ENCODE measurements at regions not wholly inside any gene's neighbourhood (a gene's known extent, or its start where the extent isn't known, plus 50 kb on each side); places are given as distances from the start of the nearest gene placed in this dataset.

- TF ChIP-seq IKZF5 (CRISPR knock-in tag; IDR thresholded peaks at IDR 0.05) (no peak), KAT8 (CRISPR knock-in tag; IDR thresholded peaks at IDR 0.05) (no peak), PAF1 (CRISPR knock-in tag; IDR thresholded peaks at IDR 0.05) (no peak), SMARCE1 (IDR thresholded peaks at IDR 0.05; ENCODE audit: borderline replicate concordance) (no peak)
Measured at GRCh38 chr5:167943343-167943742, 348.1 kb upstream of the WWC1 start (continued).

GRCh38 chr5:167944121-167944852 is 347.2 kb upstream of the WWC1 start:
- WGBS (ENCODE audit: low lambda C conversion rate): 3% methylated on average over 9 of the region's 9 CpGs
- ATAC-seq (no peak), DNase-seq (ENCODE audit: low spot score) (no peak), FAIRE-seq (no peak)
- no peaks in the 10 kb centered on the region for H3K27me3 ChIP-seq (ENCODE audit: control insufficient read depth in 1 of 2, insufficient read depth in 2 of 2, low read length in 2 of 2)
- no peaks in the 10 kb centered on the region for H3K36me3 ChIP-seq (replicated peaks in 1 of 2; ENCODE audit: control insufficient read depth in 1 of 2, insufficient read depth in 2 of 2, low read length in 2 of 2)
- H3K4me2 ChIP-seq (ENCODE audit: low read depth, low read length): no peak overlapping the region
- H3K27ac ChIP-seq (ENCODE audit: extremely low read length, insufficient read depth, low read length): no peak overlapping the region
- intact Hi-C loops (cut with micrococcal nuclease; ENCODE audit: unreplicated experiment) (no loop called here), in situ Hi-C loops (cut with HindIII; ENCODE audit: extremely low pct_ligation_motif_present, low pct_unique_long_range_greater_than_20kb) (no loop called here)
- no TSS peak for BruUV-seq (replicated peaks)
- H3K9ac ChIP-seq (ENCODE audit: insufficient read depth, low read depth, low read length): no peak overlapping the region
- no peak overlapping the region for H2AFZ ChIP-seq (ENCODE audit: low read length)
- no peaks in the 10 kb centered on the region for H3K79me2 ChIP-seq (ENCODE audit: insufficient read depth, low read length)
- POLR2A ChIA-PET: no interaction called here
- no peaks in the 10 kb centered on the region for H3K9me3 ChIP-seq (ENCODE audit: low read length)
- H3K4me1 ChIP-seq (ENCODE audit: insufficient read depth, low read length): no peaks in the 10 kb centered on the region
- CTCF ChIA-PET (ENCODE audit: low intra/inter-chr PET ratio, low total read pairs): no interaction called here
- no peaks in the 10 kb centered on the region for H4K20me1 ChIP-seq (ENCODE audit: insufficient read depth, low read length)
- H3K4me3 ChIP-seq (replicated peaks in 1 of 3; ENCODE audit: insufficient read depth in 1 of 3, low read depth in 2 of 3, low read length in 3 of 3): no peak overlapping the region
- no peak for TF ChIP-seq SALL1 (CRISPR knock-in tag; IDR thresholded peaks at IDR 0.05)
- no peak for TF ChIP-seq ZNF276 (CRISPR knock-in tag; IDR thresholded peaks at IDR 0.05; ENCODE audit: low read depth)
- no peak for TF ChIP-seq HOXA9 (CRISPR knock-in tag; IDR thresholded peaks at IDR 0.05; ENCODE audit: borderline replicate concordance)
- TF ChIP-seq ONECUT2 (CRISPR knock-in tag; IDR thresholded peaks at IDR 0.05): no peak
- TF ChIP-seq RARA (CRISPR knock-in tag; IDR thresholded peaks at IDR 0.05): no peak
- TF ChIP-seq SOX5 (CRISPR knock-in tag; IDR thresholded peaks at IDR 0.05; ENCODE audit: borderline replicate concordance): no peak
- no peak for TF ChIP-seq ZNF407 (CRISPR knock-in tag; IDR thresholded peaks at IDR 0.05; ENCODE audit: not compliant biosample characterization)
- no peak for TF ChIP-seq ZNF143 (CRISPR knock-in tag; IDR thresholded peaks at IDR 0.05)
